ENCODE measurements at regions not wholly inside any gene's neighbourhood (a gene's known extent, or its start where the extent isn't known, plus 50 kb on each side); places are given as distances from the start of the nearest gene placed in this dataset.

GRCh38 chr15:101545548-101546505 is 56.3 kb upstream of the PCSK6 start:
- Histone ChIP-seq H3K27me3 (ENCODE audit: control insufficient read depth, insufficient read depth, low read length) (peaks cover 27% of the 10 kb centered on the region), H3K4me3 (ENCODE audit: low read depth in 2 of 2, low read length in 2 of 2) (no peak overlapping the region), H3K27ac (ENCODE audit: low read length) (no peak overlapping the region), H3K9me3 (ENCODE audit: control insufficient read depth, insufficient read depth, low read depth, low read length) (no peaks in the 10 kb centered on the region), H3K36me3 (ENCODE audit: control insufficient read depth, insufficient read depth, low read length) (no peaks in the 10 kb centered on the region), H3K4me1 (ENCODE audit: control insufficient read depth, insufficient read depth, low read length) (no peaks in the 10 kb centered on the region)
- CTCF ChIA-PET, result no interaction called here
- POLR2A ChIA-PET, result interaction anchor here (0.7 kb wide), 1 partner anchor 65 kb away, joined by 3 read pairs; no protein-coding TSS in a partner anchor
- in situ Hi-C loops (cut with HindIII; ENCODE audit: low pct_unique_long_range_greater_than_20kb, low sequenced_read_pairs), result no loop called here
- DNase-seq (ENCODE audit: low read depth, low spot score) (no peak), ATAC-seq (no peak)
- TF ChIP-seq SIN3A (IDR thresholded peaks at IDR 0.05; ENCODE audit: borderline replicate concordance, insufficient read depth, low read depth, low read length) (no peak), REST (IDR thresholded peaks at IDR 0.05; ENCODE audit: insufficient read depth in 1 of 2, low read depth in 2 of 2, low read length in 1 of 2) (no peak), POLR2AphosphoS5 (IDR thresholded peaks at IDR 0.05; ENCODE audit: low read depth, low read length) (no peak), TCF7L2 (IDR thresholded peaks at IDR 0.05; ENCODE audit: low read depth, low read length) (no peak), CTCF (IDR thresholded peaks at IDR 0.05) (no peak)
- BruUV-seq (replicated peaks), result no TSS peak
- intact Hi-C loops (cut with micrococcal nuclease; ENCODE audit: unreplicated experiment), result no loop called here

- Histone ChIP-seq H3K27ac (ENCODE audit: low read length) (no peak overlapping the region), H3K9me3 (ENCODE audit: control insufficient read depth, insufficient read depth, low read depth, low read length) (no peaks in the 10 kb centered on the region), H3K27me3 (ENCODE audit: control insufficient read depth, insufficient read depth, low read length) (peaks cover 27% of the 10 kb centered on the region), H3K4me3 (ENCODE audit: low read depth in 2 of 2, low read length in 2 of 2) (no peak overlapping the region), H3K36me3 (ENCODE audit: control insufficient read depth, insufficient read depth, low read length) (no peaks in the 10 kb centered on the region), H3K4me1 (ENCODE audit: control insufficient read depth, insufficient read depth, low read length) (no peaks in the 10 kb centered on the region)
- ChIA-PET CTCF (no interaction called here), POLR2A (no interaction called here)
- ATAC-seq (no peak), DNase-seq (ENCODE audit: low read depth, low spot score) (no peak)
- BruUV-seq (replicated peaks), result no TSS peak
- in situ Hi-C loops (cut with HindIII; ENCODE audit: low pct_unique_long_range_greater_than_20kb, low sequenced_read_pairs) (no loop called here), intact Hi-C loops (cut with micrococcal nuclease; ENCODE audit: unreplicated experiment) (no loop called here)
- TF ChIP-seq CTCF (IDR thresholded peaks at IDR 0.05), result no peak
- TF ChIP-seq SIN3A (IDR thresholded peaks at IDR 0.05; ENCODE audit: borderline replicate concordance, insufficient read depth, low read depth, low read length), result no peak
- TF ChIP-seq POLR2AphosphoS5 (IDR thresholded peaks at IDR 0.05; ENCODE audit: low read depth, low read length), result no peak
- no peak for TF ChIP-seq REST (IDR thresholded peaks at IDR 0.05; ENCODE audit: insufficient read depth in 1 of 2, low read depth in 2 of 2, low read length in 1 of 2)
- TF ChIP-seq TCF7L2 (IDR thresholded peaks at IDR 0.05; ENCODE audit: low read depth, low read length), result no peak
Measured at GRCh38 chr15:101544613-101544945, 55.1 kb upstream of the PCSK6 start.
